K562 (cell line): ENCODE measurements at regions not wholly inside any gene's neighbourhood (a gene's known extent, or its start where the extent isn't known, plus 50 kb on each side); places are given as distances from the start of the nearest gene placed in this dataset.
A peak's percentile ranks its signal among the peaks of the same experiment; 100 is the strongest.

Source experiments
- FOXP1 ChIP-seq: sonication (generic); formaldehyde crosslinking; IDR thresholded peaks from 2 replicates; pipeline ENCODE4 v1.8.0; 2022; ENCODE audit warnings: mild to moderate bottlenecking, missing genetic modification reagents
- PBX2 ChIP-seq, 2 experiments: IDR thresholded peaks in 1 of 2; conservative IDR thresholded peaks in 1 of 2; 2 replicates each; pipeline ENCODE4 v1.6.1; 2016; ENCODE audit warnings: low read depth in 2 of 2, mild to moderate bottlenecking in 1 of 2, missing compliant biosample characterization in 1 of 2, missing genetic modification characterization in 1 of 2, moderate library complexity in 1 of 2
- ZKSCAN8 ChIP-seq: fragments of 200-800 bp; sonication (Bioruptor generic); IDR thresholded peaks from 2 replicates; pipeline ENCODE4 v1.6.1; 2016; ENCODE audit warnings: missing genetic modification characterization, missing compliant biosample characterization
- TF ChIP-seq, protein P1 (sequence below): sonication (generic); formaldehyde crosslinking; IDR thresholded peaks from 2 replicates; pipeline ENCODE4 v1.8.0; 2022; ENCODE audit warnings: mild to moderate bottlenecking, missing genetic modification reagents
- TF ChIP-seq, protein P2 (sequence below), 2 experiments: fragments of 450-650 bp; IDR thresholded peaks; 2 replicates each; pipeline ENCODE4 v1.6.1; 2018; ENCODE audit warnings: mild to moderate bottlenecking in 2 of 2, low read depth in 1 of 2; ENCODE audit not compliant: partially characterized antibody in 2 of 2

GRCh38 chr16:85316944-85317343 lies 204.7 kb upstream of the CIBAR2 start (continued):
- TF ChIP-seq PBX2 (CRISPR knock-in tag; IDR thresholded peaks at IDR 0.05; ENCODE audit: low read depth), result no peak
- TF ChIP-seq PBX2 (tag; conservative IDR thresholded peaks at IDR 0.05; ENCODE audit: low read depth), result no peak
- TF ChIP-seq, protein P1, sequence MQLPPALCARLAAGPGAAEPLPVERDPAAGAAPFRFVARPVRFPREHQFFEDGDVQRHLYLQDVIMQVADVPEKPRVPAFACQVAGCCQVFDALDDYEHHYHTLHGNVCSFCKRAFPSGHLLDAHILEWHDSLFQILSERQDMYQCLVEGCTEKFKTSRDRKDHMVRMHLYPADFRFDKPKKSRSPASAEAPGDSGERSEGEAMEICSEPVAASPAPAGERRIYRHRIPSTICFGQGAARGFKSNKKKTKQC (CRISPR knock-in tag), result no peak
- no peak for TF ChIP-seq FOXP1
- TF ChIP-seq ZKSCAN8 (CRISPR knock-in tag), result peak; percentile 91
- TF ChIP-seq, protein P2, sequence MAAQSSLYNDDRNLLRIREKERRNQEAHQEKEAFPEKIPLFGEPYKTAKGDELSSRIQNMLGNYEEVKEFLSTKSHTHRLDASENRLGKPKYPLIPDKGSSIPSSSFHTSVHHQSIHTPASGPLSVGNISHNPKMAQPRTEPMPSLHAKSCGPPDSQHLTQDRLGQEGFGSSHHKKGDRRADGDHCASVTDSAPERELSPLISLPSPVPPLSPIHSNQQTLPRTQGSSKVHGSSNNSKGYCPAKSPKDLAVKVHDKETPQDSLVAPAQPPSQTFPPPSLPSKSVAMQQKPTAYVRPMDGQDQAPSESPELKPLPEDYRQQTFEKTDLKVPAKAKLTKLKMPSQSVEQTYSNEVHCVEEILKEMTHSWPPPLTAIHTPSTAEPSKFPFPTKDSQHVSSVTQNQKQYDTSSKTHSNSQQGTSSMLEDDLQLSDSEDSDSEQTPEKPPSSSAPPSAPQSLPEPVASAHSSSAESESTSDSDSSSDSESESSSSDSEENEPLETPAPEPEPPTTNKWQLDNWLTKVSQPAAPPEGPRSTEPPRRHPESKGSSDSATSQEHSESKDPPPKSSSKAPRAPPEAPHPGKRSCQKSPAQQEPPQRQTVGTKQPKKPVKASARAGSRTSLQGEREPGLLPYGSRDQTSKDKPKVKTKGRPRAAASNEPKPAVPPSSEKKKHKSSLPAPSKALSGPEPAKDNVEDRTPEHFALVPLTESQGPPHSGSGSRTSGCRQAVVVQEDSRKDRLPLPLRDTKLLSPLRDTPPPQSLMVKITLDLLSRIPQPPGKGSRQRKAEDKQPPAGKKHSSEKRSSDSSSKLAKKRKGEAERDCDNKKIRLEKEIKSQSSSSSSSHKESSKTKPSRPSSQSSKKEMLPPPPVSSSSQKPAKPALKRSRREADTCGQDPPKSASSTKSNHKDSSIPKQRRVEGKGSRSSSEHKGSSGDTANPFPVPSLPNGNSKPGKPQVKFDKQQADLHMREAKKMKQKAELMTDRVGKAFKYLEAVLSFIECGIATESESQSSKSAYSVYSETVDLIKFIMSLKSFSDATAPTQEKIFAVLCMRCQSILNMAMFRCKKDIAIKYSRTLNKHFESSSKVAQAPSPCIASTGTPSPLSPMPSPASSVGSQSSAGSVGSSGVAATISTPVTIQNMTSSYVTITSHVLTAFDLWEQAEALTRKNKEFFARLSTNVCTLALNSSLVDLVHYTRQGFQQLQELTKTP (IDR thresholded peaks at IDR 0.05; ENCODE audit: low read depth in 1 of 2, partially characterized antibody in 2 of 2), result no peak
